Limb (tissue), 2 donors: ENCODE measurements at regions not wholly inside any gene's neighbourhood (a gene's known extent, or its start where the extent isn't known, plus 50 kb on each side); places are given as distances from the start of the nearest gene placed in this dataset.
"Not testable (repeated sequence)": the region's sequence is repeated elsewhere in the genome, so short reads cannot be mapped to it uniquely, and the experiment has no call there.

ENCODE experiments used
- DNase-seq, 2 donors: peaks; one replicate each; pipeline ENCODE4 v3.0.0-alpha.2; 2016; ENCODE audit errors: extremely low spot score in 2 of 2

DNA sequence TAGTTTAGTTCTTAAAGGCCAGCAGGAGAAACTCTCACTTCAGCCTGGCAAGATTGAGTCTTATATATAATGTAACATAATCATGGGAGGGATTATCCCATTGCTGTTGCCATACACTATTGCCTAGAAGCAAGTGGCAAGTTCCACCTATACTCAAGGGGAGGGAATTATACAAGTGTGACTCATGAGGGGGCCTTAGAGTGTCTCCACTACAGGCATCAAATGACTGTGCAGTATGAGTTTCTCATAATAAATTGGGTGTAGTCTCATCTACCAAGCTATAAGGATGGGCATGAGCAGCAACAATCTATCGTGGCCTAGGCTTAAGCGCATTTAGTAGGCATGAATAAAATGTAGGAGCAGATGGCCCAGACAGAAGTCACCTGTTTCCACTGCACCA, 89.1 kb upstream of the C1GALT1C1 start:
- no peak for DNase-seq

DNA sequence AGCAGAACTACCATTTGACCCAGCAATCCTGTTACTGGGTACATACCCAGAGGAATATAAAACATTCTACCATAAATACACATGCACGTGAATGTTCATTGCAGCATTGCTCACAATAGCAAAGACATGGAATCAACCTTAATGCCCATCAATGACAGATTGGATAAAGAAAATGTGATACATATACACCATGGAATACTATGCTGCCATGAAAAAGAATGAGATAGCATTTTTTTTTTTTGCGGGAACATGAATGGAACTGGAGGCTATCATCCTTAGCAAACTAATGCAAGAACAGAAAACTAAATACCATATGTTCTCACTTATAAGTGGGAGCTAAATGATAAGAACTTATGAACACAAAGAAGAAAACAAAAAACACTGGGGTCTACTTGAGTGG, 72.5 kb upstream of the C1GALT1C1 start:
- DNase-seq: not testable (repeated sequence)

DNA sequence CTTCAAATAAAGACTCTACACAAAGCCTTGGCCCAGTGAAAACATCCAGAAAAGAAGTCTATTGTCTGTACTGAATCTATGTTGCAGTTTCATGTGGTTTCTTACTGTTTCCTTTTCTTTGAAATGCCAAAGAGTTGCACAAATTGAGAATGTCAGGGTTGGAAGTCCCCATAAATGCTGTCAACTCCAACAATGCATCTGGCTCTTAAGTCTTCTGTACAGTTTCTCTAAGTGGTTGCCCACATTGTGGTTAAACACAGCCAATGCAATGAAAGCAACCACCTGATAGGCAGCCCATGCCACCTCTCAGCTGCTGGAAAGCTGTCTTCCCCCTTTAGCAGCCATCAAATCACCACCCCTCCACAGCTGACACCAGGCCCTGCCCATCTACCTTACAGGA, 67.2 kb upstream of the C1GALT1C1 start:
- no peak for DNase-seq

DNA sequence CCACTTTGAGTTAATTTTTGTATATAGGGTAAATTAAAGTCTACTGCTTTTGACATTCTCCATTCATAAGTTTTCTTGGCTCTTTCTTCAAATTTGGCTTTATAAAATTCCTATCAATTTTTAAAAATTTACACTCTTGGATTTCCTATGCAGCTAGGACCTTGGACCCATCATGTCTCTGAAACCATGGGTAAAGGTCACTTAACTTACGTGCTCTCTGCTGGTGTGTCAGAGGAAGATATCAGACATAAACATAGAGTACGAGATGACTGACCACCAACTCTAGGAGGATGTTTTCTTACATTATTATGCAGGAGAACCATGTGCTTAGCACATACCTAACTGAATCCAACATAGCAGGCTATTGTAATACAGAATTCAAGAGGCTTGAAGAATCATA, 62.5 kb upstream of the C1GALT1C1 start:
- DNase-seq: no peak

DNA sequence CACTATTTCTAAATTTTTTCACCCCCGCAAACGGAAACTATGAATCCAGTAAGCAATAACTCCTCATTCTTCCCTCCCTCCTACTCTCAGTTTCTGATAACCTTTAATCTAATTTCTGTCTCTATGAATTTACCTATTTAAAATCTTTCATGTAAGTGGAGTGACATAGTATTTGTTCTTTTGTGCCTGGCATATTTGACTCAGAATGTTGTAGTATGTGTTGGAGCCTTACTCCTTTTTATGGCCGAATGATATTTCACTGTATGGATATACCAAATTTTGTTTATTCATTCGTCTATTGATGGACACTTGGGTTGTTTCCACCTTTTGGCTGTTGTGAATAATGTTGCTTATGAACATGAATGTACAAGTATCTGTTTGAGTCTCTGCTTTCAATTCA, 61.1 kb upstream of the C1GALT1C1 start:
- DNase-seq: no peak

DNA sequence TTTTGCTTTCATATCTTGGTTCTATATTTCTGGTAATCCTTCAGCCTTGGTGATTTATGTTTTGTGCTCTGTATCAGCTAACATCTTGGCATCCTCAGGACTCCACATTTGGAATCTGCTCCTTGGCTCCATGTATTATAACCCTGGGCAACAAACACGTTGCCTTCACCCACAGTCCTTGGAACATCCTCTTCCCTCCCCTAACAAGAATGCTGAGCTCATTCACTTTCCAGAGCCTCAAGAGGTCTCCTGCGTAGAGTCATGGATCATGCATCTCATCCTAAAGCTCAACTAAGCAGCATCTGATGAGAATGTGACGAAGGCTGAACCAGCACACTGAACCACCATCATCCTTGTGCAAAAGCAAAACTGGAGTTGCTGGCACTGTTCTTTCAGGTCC, 60.5 kb upstream of the C1GALT1C1 start:
- no peak for DNase-seq

DNA sequence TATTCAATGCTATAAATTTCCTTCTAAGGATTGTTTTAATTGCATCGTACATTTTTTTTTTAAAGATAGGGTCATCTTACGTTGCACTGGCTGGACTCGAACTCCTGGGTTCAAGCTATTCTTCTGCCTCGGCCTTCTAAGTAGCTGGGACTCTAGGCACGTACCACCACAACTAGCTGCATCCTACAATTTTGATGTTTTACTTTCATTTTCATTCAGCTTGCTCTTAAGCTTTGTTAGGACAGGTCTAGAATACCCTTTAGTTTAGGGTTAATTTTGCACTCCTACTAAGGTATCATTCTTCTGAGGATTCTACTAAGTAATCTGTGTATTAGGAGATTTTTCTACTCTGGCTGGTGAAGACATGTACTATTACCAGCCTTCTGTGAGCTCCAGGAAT, 50.2 kb upstream of the C1GALT1C1 start:
- no peak for DNase-seq
